CD4-positive, alpha-beta T cell (primary cell): ENCODE measurements at regions not wholly inside any gene's neighbourhood (a gene's known extent, or its start where the extent isn't known, plus 50 kb on each side); places are given as distances from the start of the nearest gene placed in this dataset.

Experiments used
- ATAC-seq: fragments of 200-7000 bp; cut with Tn5 transposase; one replicate; pipeline ENCODE4 v1.10.0; 2022; ENCODE audit warnings: mild to moderate bottlenecking; ENCODE audit not compliant: poor library complexity
- CTCF ChIA-PET: fragments of 350-600 bp; sonication (Branson Sonifier 250); formaldehyde crosslinking; loops from one replicate; lab custom pipeline; 2021; ENCODE audit warnings: antibody characterized with exemption, inconsistent platforms; lab: Charles Lee
- POLR2A ChIA-PET: fragments of 350-600 bp; sonication (Branson Sonifier 250); formaldehyde crosslinking; loops from one replicate; lab custom pipeline; 2021; ENCODE audit warnings: antibody characterized with exemption, inconsistent platforms; lab: Charles Lee
- DNase-seq, 14 experiments: peaks; one replicate each; pipeline ENCODE4 v3.0.0-alpha.2; 2013 to 2020; ENCODE audit warnings: mixed read lengths in 2 of 14
- H3K27ac ChIP-seq, 2 donors: one replicate each; pipeline versions ENCODE4 v1.5.1 to v1.7.0; 2013; ENCODE audit warnings: low read length in 2 of 2, low read depth in 1 of 2, mild to moderate bottlenecking in 1 of 2
- H3K27me3 ChIP-seq, 2 experiments: 1 replicate in 1 of 2; 2 replicates in 1 of 2; pipeline versions ENCODE4 v1.6.1 to v1.7.0; 2013; ENCODE audit warnings: low read length in 2 of 2, control low read depth in 1 of 2, mild to moderate bottlenecking in 1 of 2, moderate library complexity in 1 of 2; ENCODE audit not compliant: insufficient read depth in 2 of 2, control insufficient read depth in 1 of 2
- H3K36me3 ChIP-seq: one replicate; pipeline ENCODE4 v1.6.1; 2013; ENCODE audit warnings: low read length, control low read depth; ENCODE audit not compliant: insufficient read depth
- H3K4me1 ChIP-seq: one replicate; pipeline ENCODE4 v1.6.1; 2013; ENCODE audit warnings: low read length, control low read depth; ENCODE audit not compliant: insufficient read depth
- H3K4me3 ChIP-seq: one replicate; pipeline ENCODE4 v1.5.1; 2013; ENCODE audit warnings: mild to moderate bottlenecking, low read length, moderate library complexity
- H3K9me3 ChIP-seq, 2 experiments: 1 replicate in 1 of 2; 2 replicates in 1 of 2; pipeline versions ENCODE4 v1.6.1 to v1.7.0; 2013; ENCODE audit warnings: low read length in 2 of 2, mild to moderate bottlenecking in 2 of 2, control low read depth in 1 of 2, moderate library complexity in 1 of 2; ENCODE audit not compliant: control insufficient read depth in 1 of 2, insufficient read depth in 1 of 2
- H3K27ac Mint-ChIP-seq: one replicate; pipeline ENCODE4 v1.8.0; 2020; ENCODE audit warnings: mixed read lengths
- H3K27me3 Mint-ChIP-seq: one replicate; pipeline ENCODE4 v1.8.0; 2021; ENCODE audit warnings: mixed read lengths
- H3K36me3 Mint-ChIP-seq: one replicate; pipeline ENCODE4 v1.8.0; 2021; ENCODE audit warnings: low read depth, mixed read lengths
- H3K4me1 Mint-ChIP-seq: one replicate; pipeline ENCODE4 v1.8.0; 2021; ENCODE audit warnings: low read depth, mixed read lengths
- H3K4me3 Mint-ChIP-seq: one replicate; pipeline ENCODE4 v1.8.0; 2020; ENCODE audit warnings: mild to moderate bottlenecking, mixed read lengths
- H3K9me3 Mint-ChIP-seq: one replicate; pipeline ENCODE4 v1.8.0; 2020; ENCODE audit warnings: mixed read lengths
- CTCF ChIP-seq: fragments of 200-600 bp; IDR thresholded peaks from one replicate; pipeline ENCODE4 v1.8.0; 2022; ENCODE audit warnings: antibody characterized with exemption, mild to moderate bottlenecking
- intact Hi-C, 2 experiments: fragments of 100-400 bp; cut with DNase I in 1 of 2; cut with micrococcal nuclease in 1 of 2; formaldehyde crosslinking; loops; one replicate each; pipeline versions ENCODE4 v1.15.1 to v1.9.0; 2023 to 2025; cut with DNase I, micrococcal nuclease

GRCh38 chr13:38415233-38415632, 65.6 kb downstream of the UFM1 start:
- Histone ChIP-seq H3K27ac (no peak overlapping the region), H3K27me3 (no peaks in the 10 kb centered on the region), H3K9me3 (no peaks in the 10 kb centered on the region), H3K36me3 (no peaks in the 10 kb centered on the region), H3K4me3 (no peak overlapping the region), H3K4me1 (no peaks in the 10 kb centered on the region)
- ATAC-seq (peak; percentile 52), DNase-seq (peak in 3 of 14 experiments; percentile 2 to 30 (median 9))
- H3K27me3 Mint-ChIP-seq: no peaks in the 10 kb centered on the region
- no peak overlapping the region for H3K27ac Mint-ChIP-seq
- H3K4me3 Mint-ChIP-seq: peak overlapping the region; percentile 8
- POLR2A ChIA-PET: no interaction called here
- no peak for TF ChIP-seq CTCF
- peaks cover 8% of the 10 kb centered on the region for H3K4me1 Mint-ChIP-seq
- H3K9me3 Mint-ChIP-seq: peaks cover 2% of the 10 kb centered on the region
- intact Hi-C loops: no loop called here
- H3K36me3 Mint-ChIP-seq: no peaks in the 10 kb centered on the region
- CTCF ChIA-PET: no interaction called here

DNA sequence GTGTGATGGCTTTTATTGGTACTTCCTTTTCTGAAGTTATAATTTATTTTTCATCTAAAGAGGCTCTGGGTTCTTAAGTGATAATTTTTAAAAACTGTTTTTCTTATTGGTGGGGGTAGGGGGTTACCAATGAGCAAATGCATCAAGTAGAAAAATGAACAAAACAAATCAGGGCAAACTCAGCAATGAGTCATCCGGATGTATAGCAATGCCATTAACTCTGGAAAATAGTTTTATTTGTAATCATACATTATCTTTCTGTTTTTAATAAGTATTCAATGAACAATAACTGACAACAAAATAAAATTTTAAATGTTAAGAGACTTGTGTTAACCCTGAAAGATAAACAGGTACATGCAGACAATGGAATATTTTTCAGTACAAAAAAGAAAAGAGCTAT, 67.6 kb downstream of the UFM1 start:
- Histone ChIP-seq H3K27ac (no peak overlapping the region), H3K36me3 (no peaks in the 10 kb centered on the region), H3K4me3 (no peak overlapping the region), H3K27me3 (no peaks in the 10 kb centered on the region), H3K4me1 (no peaks in the 10 kb centered on the region), H3K9me3 (no peaks in the 10 kb centered on the region)
- ATAC-seq (no peak), DNase-seq (no peak)
- Mint-ChIP-seq H3K27ac (no peak overlapping the region), H3K36me3 (no peaks in the 10 kb centered on the region), H3K4me1 (peaks cover 8% of the 10 kb centered on the region), H3K4me3 (no peak overlapping the region), H3K27me3 (no peaks in the 10 kb centered on the region), H3K9me3 (peaks cover 2% of the 10 kb centered on the region)
- no peak for TF ChIP-seq CTCF
- POLR2A ChIA-PET: no interaction called here
- CTCF ChIA-PET: no interaction called here
- intact Hi-C loops: no loop called here

GRCh38 chr13:38417727-38418126, 68.1 kb downstream of the UFM1 start:
- Mint-ChIP-seq H3K27ac (no peak overlapping the region), H3K4me3 (no peak overlapping the region), H3K9me3 (peaks cover 1% of the 10 kb centered on the region), H3K4me1 (peaks cover 8% of the 10 kb centered on the region), H3K27me3 (no peaks in the 10 kb centered on the region), H3K36me3 (no peaks in the 10 kb centered on the region)
- no peaks in the 10 kb centered on the region for H3K27me3 ChIP-seq
- ChIA-PET CTCF (no interaction called here), POLR2A (no interaction called here)
- intact Hi-C loops: no loop called here
- no peaks in the 10 kb centered on the region for H3K9me3 ChIP-seq
- H3K36me3 ChIP-seq: no peaks in the 10 kb centered on the region
- no peaks in the 10 kb centered on the region for H3K4me1 ChIP-seq
- DNase-seq (peak in 2 of 14 experiments; percentile 1 to 11), ATAC-seq (no peak)
- no peak overlapping the region for H3K4me3 ChIP-seq
- TF ChIP-seq CTCF: no peak
- H3K27ac ChIP-seq: no peak overlapping the region
